GM12872 (cell line): ENCODE measurements at regions not wholly inside any gene's neighbourhood (a gene's known extent, or its start where the extent isn't known, plus 50 kb on each side); places are given as distances from the start of the nearest gene placed in this dataset.

Experiments used
- TF ChIP-seq, protein P1 (sequence below): IDR thresholded peaks from 3 replicates; pipeline ENCODE4 v1.5.1; 2011; ENCODE audit warnings: low read depth, mild to moderate bottlenecking, low read length, moderate library complexity; ENCODE audit not compliant: insufficient read depth

GRCh38 chr4:131974730-131975129 lies 1174.4 kb upstream of the PCDH10 start:
- TF ChIP-seq, protein P1, sequence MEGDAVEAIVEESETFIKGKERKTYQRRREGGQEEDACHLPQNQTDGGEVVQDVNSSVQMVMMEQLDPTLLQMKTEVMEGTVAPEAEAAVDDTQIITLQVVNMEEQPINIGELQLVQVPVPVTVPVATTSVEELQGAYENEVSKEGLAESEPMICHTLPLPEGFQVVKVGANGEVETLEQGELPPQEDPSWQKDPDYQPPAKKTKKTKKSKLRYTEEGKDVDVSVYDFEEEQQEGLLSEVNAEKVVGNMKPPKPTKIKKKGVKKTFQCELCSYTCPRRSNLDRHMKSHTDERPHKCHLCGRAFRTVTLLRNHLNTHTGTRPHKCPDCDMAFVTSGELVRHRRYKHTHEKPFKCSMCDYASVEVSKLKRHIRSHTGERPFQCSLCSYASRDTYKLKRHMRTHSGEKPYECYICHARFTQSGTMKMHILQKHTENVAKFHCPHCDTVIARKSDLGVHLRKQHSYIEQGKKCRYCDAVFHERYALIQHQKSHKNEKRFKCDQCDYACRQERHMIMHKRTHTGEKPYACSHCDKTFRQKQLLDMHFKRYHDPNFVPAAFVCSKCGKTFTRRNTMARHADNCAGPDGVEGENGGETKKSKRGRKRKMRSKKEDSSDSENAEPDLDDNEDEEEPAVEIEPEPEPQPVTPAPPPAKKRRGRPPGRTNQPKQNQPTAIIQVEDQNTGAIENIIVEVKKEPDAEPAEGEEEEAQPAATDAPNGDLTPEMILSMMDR = no peak

GRCh38 chr4:131978120-131978519 lies 1171.0 kb upstream of the PCDH10 start:
- TF ChIP-seq, protein P1 = no peak

GRCh38 chr4:131989576-131989975 lies 1159.5 kb upstream of the PCDH10 start:
- TF ChIP-seq, protein P1 = no peak

DNA sequence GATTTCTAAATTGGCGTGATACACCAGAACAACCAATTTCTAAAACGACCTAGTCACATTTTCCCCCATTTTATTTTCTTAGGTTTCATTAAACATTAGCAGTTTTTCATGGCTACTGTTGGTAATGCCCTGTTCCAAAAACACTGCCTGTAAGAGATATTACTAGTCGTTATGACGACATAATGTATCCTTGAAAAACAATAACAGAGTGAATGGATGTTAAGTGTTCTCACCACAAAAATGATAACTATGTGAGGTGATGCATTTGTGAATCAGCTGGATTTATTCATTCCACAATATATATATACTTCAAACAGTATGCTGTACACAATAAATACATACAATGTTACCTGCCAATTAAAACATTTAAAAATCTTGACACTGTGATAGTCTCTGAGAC lies 1147.6 kb upstream of the PCDH10 start:
- TF ChIP-seq, protein P1 = no peak

DNA sequence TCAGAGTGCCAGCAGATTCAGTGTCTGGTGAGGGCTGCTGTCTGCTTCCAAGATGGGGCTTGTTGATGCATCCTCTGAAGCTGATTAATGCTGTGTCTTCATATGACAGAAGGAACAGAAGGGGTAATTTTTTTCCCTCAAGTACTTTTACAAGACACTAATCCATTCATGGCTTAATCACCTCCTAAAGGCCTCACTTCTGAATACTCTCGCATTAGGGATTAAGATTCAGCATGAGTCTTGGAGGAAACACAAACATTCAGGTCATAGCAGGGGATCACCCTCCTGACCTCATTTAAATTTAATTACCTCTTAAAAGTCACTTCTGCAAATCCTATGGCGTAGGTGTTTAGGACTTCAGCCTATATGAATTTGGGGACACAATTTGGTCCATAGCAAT lies 1145.5 kb upstream of the PCDH10 start:
- TF ChIP-seq, protein P1 = no peak

GRCh38 chr4:132015321-132015720 lies 1133.8 kb upstream of the PCDH10 start:
- TF ChIP-seq, protein P1 = no peak

DNA sequence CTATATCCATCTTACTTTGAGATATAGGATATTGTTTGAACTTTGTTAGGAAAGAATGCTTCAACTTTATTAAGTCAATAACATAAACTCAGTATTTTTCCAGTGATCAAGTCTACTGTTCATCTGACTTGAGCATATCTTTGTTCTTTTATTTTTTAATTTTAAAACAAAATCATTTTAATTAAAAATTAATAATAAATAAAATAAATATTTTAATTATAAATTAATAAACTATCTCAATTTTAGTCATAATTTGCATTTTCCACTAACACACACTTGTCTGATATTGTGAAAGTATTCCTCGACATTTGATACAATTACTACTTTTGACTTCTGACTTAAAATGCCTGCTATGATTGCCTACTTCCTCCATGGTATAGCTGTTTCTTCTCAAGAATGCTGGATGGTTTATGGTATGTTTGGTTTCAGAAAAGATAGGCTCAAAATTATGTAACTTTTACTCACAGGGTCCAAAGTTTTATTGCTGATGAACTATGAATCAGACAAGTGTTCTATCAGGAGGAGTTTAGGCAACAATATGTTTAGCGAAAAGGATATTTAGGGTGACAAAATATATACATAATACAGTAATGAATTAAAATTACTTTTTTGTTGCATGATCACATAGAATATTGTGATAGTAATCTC lies 1132.3 kb upstream of the PCDH10 start:
- TF ChIP-seq, protein P1 = no peak

- TF ChIP-seq, protein P1 = no peak
Observed at GRCh38 chr4:132026166-132026565, 1122.9 kb upstream of the PCDH10 start.
